Activated T-helper 17 cell treated with anti-CD3 and anti-CD28 coated beads, Interleukin-2, amount 50 U/mL, for 72 hours (primary cell): ENCODE measurements at regions not wholly inside any gene's neighbourhood (a gene's known extent, or its start where the extent isn't known, plus 50 kb on each side); places are given as distances from the start of the nearest gene placed in this dataset.

ENCODE experiments used
- ATAC-seq: fragments of 150-1000 bp; cut with Tn5 transposase; replicated peaks from 2 replicates; pipeline ENCODE4 v1.10.0; 2021; ENCODE audit warnings: mild to moderate bottlenecking, moderate library complexity
- H3K27ac Mint-ChIP-seq: one replicate; pipeline ENCODE4 v1.8.0; 2022; ENCODE audit warnings: mixed read lengths
- H3K27me3 Mint-ChIP-seq: one replicate; pipeline ENCODE4 v1.8.0; 2022; ENCODE audit warnings: mixed read lengths
- H3K36me3 Mint-ChIP-seq: one replicate; pipeline ENCODE4 v1.8.0; 2022; ENCODE audit warnings: low read depth, mild to moderate bottlenecking, mixed read lengths
- H3K4me1 Mint-ChIP-seq: one replicate; pipeline ENCODE4 v1.8.0; 2022; ENCODE audit warnings: mixed read lengths
- H3K4me3 Mint-ChIP-seq: one replicate; pipeline ENCODE4 v1.8.0; 2022; ENCODE audit warnings: mild to moderate bottlenecking, mixed read lengths
- H3K9me3 Mint-ChIP-seq: one replicate; pipeline ENCODE4 v1.8.0; 2022; ENCODE audit warnings: mixed read lengths

GRCh38 chr10:121099592-121099991 is 248.4 kb downstream of the WDR11 start:
- H3K4me1 Mint-ChIP-seq, result no peaks in the 10 kb centered on the region
- H3K27ac Mint-ChIP-seq, result no peak overlapping the region
- peaks cover 6% of the 10 kb centered on the region for H3K27me3 Mint-ChIP-seq
- H3K36me3 Mint-ChIP-seq, result no peaks in the 10 kb centered on the region
- ATAC-seq, result no peak
- no peaks in the 10 kb centered on the region for H3K9me3 Mint-ChIP-seq
- H3K4me3 Mint-ChIP-seq, result no peak overlapping the region

- Mint-ChIP-seq H3K36me3 (no peaks in the 10 kb centered on the region), H3K4me1 (no peaks in the 10 kb centered on the region)
These were observed 250.4 kb downstream of the WDR11 start for GRCh38 chr10:121101561-121101960.

GRCh38 chr10:121102706-121103105 is 251.5 kb downstream of the WDR11 start:
- Mint-ChIP-seq H3K27me3 (peaks cover 3% of the 10 kb centered on the region), H3K4me1 (no peaks in the 10 kb centered on the region), H3K27ac (no peak overlapping the region), H3K36me3 (no peaks in the 10 kb centered on the region), H3K4me3 (no peak overlapping the region), H3K9me3 (no peaks in the 10 kb centered on the region)
- ATAC-seq, result no peak

More at GRCh38 chr10:121101561-121101960, 250.4 kb downstream of the WDR11 start:
- H3K4me3 Mint-ChIP-seq, result no peak overlapping the region
- no peak overlapping the region for H3K27ac Mint-ChIP-seq
- no peaks in the 10 kb centered on the region for H3K9me3 Mint-ChIP-seq
- H3K27me3 Mint-ChIP-seq, result peaks cover 3% of the 10 kb centered on the region
- no peak for ATAC-seq

GRCh38 chr10:121104476-121105111 is 253.4 kb downstream of the WDR11 start:
- no peaks in the 10 kb centered on the region for H3K4me1 Mint-ChIP-seq
- no peaks in the 10 kb centered on the region for H3K9me3 Mint-ChIP-seq
- H3K27me3 Mint-ChIP-seq, result no peaks in the 10 kb centered on the region
- no peak for ATAC-seq
- H3K27ac Mint-ChIP-seq, result no peak overlapping the region
- no peaks in the 10 kb centered on the region for H3K36me3 Mint-ChIP-seq
- no peak overlapping the region for H3K4me3 Mint-ChIP-seq

GRCh38 chr10:121106611-121107010 is 255.4 kb downstream of the WDR11 start:
- H3K27me3 Mint-ChIP-seq, result no peaks in the 10 kb centered on the region
- no peaks in the 10 kb centered on the region for H3K36me3 Mint-ChIP-seq
- no peak overlapping the region for H3K27ac Mint-ChIP-seq
- H3K9me3 Mint-ChIP-seq, result no peaks in the 10 kb centered on the region
- H3K4me1 Mint-ChIP-seq, result no peaks in the 10 kb centered on the region
- no peak for ATAC-seq
- H3K4me3 Mint-ChIP-seq, result no peak overlapping the region

- Mint-ChIP-seq H3K9me3 (no peaks in the 10 kb centered on the region), H3K4me3 (no peak overlapping the region), H3K4me1 (no peaks in the 10 kb centered on the region), H3K27ac (no peak overlapping the region), H3K27me3 (peaks cover 5% of the 10 kb centered on the region), H3K36me3 (no peaks in the 10 kb centered on the region)
- no peak for ATAC-seq
These were observed 256.9 kb downstream of the WDR11 start for GRCh38 chr10:121108051-121108450.

- Mint-ChIP-seq H3K27ac (no peak overlapping the region), H3K36me3 (no peaks in the 10 kb centered on the region), H3K9me3 (no peaks in the 10 kb centered on the region), H3K27me3 (peaks cover 5% of the 10 kb centered on the region), H3K4me1 (no peaks in the 10 kb centered on the region), H3K4me3 (no peak overlapping the region)
- ATAC-seq, result no peak
These were observed 259.2 kb downstream of the WDR11 start for GRCh38 chr10:121110369-121110768.

- Mint-ChIP-seq H3K9me3 (peaks cover 4% of the 10 kb centered on the region), H3K4me1 (no peaks in the 10 kb centered on the region), H3K36me3 (no peaks in the 10 kb centered on the region), H3K27ac (no peak overlapping the region), H3K27me3 (peaks cover 9% of the 10 kb centered on the region), H3K4me3 (no peak overlapping the region)
- no peak for ATAC-seq
These were observed 261.0 kb downstream of the WDR11 start for GRCh38 chr10:121112136-121112535.

GRCh38 chr10:121112579-121113384 is 261.6 kb downstream of the WDR11 start:
- H3K27ac Mint-ChIP-seq, result no peak overlapping the region
- H3K4me3 Mint-ChIP-seq, result no peak overlapping the region
- H3K36me3 Mint-ChIP-seq, result no peaks in the 10 kb centered on the region
- no peaks in the 10 kb centered on the region for H3K4me1 Mint-ChIP-seq
- peaks cover 9% of the 10 kb centered on the region for H3K27me3 Mint-ChIP-seq
- no peak for ATAC-seq
- peaks cover 4% of the 10 kb centered on the region for H3K9me3 Mint-ChIP-seq

GRCh38 chr10:121113385-121113696 is 262.2 kb downstream of the WDR11 start:
- H3K9me3 Mint-ChIP-seq, result peaks cover 4% of the 10 kb centered on the region
- H3K4me3 Mint-ChIP-seq, result no peak overlapping the region
- no peaks in the 10 kb centered on the region for H3K36me3 Mint-ChIP-seq
- H3K4me1 Mint-ChIP-seq, result no peaks in the 10 kb centered on the region
- peaks cover 9% of the 10 kb centered on the region for H3K27me3 Mint-ChIP-seq
- no peak overlapping the region for H3K27ac Mint-ChIP-seq
- no peak for ATAC-seq

GRCh38 chr10:121113911-121114310 is 262.7 kb downstream of the WDR11 start:
- peaks cover 4% of the 10 kb centered on the region for H3K9me3 Mint-ChIP-seq
- no peak for ATAC-seq
- no peak overlapping the region for H3K27ac Mint-ChIP-seq
- no peaks in the 10 kb centered on the region for H3K4me1 Mint-ChIP-seq
- no peaks in the 10 kb centered on the region for H3K36me3 Mint-ChIP-seq
- peaks cover 9% of the 10 kb centered on the region for H3K27me3 Mint-ChIP-seq
- no peak overlapping the region for H3K4me3 Mint-ChIP-seq

GRCh38 chr10:121115154-121115553 is 264.0 kb downstream of the WDR11 start:
- Mint-ChIP-seq H3K27me3 (peaks cover 9% of the 10 kb centered on the region), H3K4me3 (no peak overlapping the region), H3K9me3 (peaks cover 4% of the 10 kb centered on the region), H3K36me3 (no peaks in the 10 kb centered on the region), H3K27ac (no peak overlapping the region), H3K4me1 (no peaks in the 10 kb centered on the region)
- ATAC-seq, result no peak

GRCh38 chr10:121121462-121121861 is 270.3 kb downstream of the WDR11 start:
- Mint-ChIP-seq H3K36me3 (no peaks in the 10 kb centered on the region), H3K27ac (no peak overlapping the region), H3K9me3 (peaks cover 1% of the 10 kb centered on the region), H3K4me3 (no peak overlapping the region), H3K27me3 (no peaks in the 10 kb centered on the region), H3K4me1 (no peaks in the 10 kb centered on the region)
- ATAC-seq, result no peak

GRCh38 chr10:121127151-121127906 is 276.2 kb downstream of the WDR11 start:
- peaks cover 4% of the 10 kb centered on the region for H3K9me3 Mint-ChIP-seq
- H3K36me3 Mint-ChIP-seq, result no peaks in the 10 kb centered on the region
- H3K4me1 Mint-ChIP-seq, result no peaks in the 10 kb centered on the region
- H3K27me3 Mint-ChIP-seq, result no peaks in the 10 kb centered on the region
- H3K27ac Mint-ChIP-seq, result no peak overlapping the region
- ATAC-seq, result no peak
- H3K4me3 Mint-ChIP-seq, result no peak overlapping the region

GRCh38 chr10:121128164-121128563 is 277.0 kb downstream of the WDR11 start:
- no peaks in the 10 kb centered on the region for H3K4me1 Mint-ChIP-seq
- H3K27ac Mint-ChIP-seq, result no peak overlapping the region
- no peaks in the 10 kb centered on the region for H3K27me3 Mint-ChIP-seq
- peaks cover 4% of the 10 kb centered on the region for H3K9me3 Mint-ChIP-seq
- no peaks in the 10 kb centered on the region for H3K36me3 Mint-ChIP-seq
- ATAC-seq, result no peak
- H3K4me3 Mint-ChIP-seq, result no peak overlapping the region
